ENCODE measurements at regions not wholly inside any gene's neighbourhood (a gene's known extent, or its start where the extent isn't known, plus 50 kb on each side); places are given as distances from the start of the nearest gene placed in this dataset.

DNA sequence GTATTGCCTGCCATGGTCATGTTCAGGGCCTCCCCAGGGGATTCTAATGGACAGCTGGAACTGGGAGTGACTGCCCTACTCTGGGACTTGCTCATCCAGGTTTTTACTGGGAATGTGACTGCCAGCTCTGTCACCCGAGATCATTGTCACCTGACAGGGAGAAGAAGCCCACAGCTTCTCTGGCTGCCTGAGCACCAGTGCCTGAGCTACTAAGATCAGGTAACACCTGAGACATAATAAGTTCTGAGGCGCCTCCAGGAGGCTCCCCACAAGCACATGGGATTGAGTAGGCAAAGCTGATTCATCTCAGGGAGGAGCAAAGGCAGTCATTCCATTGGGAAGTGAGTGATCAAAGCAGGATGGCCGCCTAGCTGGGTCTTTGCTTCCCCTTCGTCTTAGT is 84.2 kb upstream of the GALNT18 start:
- TF ChIP-seq, protein P1, sequence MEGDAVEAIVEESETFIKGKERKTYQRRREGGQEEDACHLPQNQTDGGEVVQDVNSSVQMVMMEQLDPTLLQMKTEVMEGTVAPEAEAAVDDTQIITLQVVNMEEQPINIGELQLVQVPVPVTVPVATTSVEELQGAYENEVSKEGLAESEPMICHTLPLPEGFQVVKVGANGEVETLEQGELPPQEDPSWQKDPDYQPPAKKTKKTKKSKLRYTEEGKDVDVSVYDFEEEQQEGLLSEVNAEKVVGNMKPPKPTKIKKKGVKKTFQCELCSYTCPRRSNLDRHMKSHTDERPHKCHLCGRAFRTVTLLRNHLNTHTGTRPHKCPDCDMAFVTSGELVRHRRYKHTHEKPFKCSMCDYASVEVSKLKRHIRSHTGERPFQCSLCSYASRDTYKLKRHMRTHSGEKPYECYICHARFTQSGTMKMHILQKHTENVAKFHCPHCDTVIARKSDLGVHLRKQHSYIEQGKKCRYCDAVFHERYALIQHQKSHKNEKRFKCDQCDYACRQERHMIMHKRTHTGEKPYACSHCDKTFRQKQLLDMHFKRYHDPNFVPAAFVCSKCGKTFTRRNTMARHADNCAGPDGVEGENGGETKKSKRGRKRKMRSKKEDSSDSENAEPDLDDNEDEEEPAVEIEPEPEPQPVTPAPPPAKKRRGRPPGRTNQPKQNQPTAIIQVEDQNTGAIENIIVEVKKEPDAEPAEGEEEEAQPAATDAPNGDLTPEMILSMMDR (IDR thresholded peaks at IDR 0.05; ENCODE audit: poor library complexity): no peak
- no peak for TF ChIP-seq EZH2 (IDR thresholded peaks at IDR 0.05; ENCODE audit: borderline replicate concordance)

Measured in hepatocyte (in vitro differentiated cells).